H1 (cell line): ENCODE measurements at regions not wholly inside any gene's neighbourhood (a gene's known extent, or its start where the extent isn't known, plus 50 kb on each side); places are given as distances from the start of the nearest gene placed in this dataset.

ENCODE experiments used
- CHD1 ChIP-seq: IDR thresholded peaks from 2 replicates; pipeline ENCODE4 v1.6.1; 2012; ENCODE audit warnings: low read depth, low read length, improper control_type of control experiment
- GABPA ChIP-seq: IDR thresholded peaks from 2 replicates; pipeline ENCODE4 v1.6.1; 2011; ENCODE audit warnings: mild to moderate bottlenecking, low read length, moderate library complexity, borderline replicate concordance; ENCODE audit not compliant: insufficient read depth
- NRF1 ChIP-seq: IDR thresholded peaks from 2 replicates; pipeline ENCODE4 v1.6.1; 2011; ENCODE audit warnings: mild to moderate bottlenecking, low read depth, low read length, improper control_type of control experiment
- SP4 ChIP-seq: IDR thresholded peaks from 2 replicates; pipeline ENCODE4 v1.6.1; 2012; ENCODE audit warnings: low read length, inconsistent platforms
- TF ChIP-seq, protein P1 (sequence below): IDR thresholded peaks from 2 replicates; pipeline ENCODE4 v1.6.1; 2011; ENCODE audit warnings: low read depth, mild to moderate bottlenecking, low read length; ENCODE audit not compliant: insufficient read depth

DNA sequence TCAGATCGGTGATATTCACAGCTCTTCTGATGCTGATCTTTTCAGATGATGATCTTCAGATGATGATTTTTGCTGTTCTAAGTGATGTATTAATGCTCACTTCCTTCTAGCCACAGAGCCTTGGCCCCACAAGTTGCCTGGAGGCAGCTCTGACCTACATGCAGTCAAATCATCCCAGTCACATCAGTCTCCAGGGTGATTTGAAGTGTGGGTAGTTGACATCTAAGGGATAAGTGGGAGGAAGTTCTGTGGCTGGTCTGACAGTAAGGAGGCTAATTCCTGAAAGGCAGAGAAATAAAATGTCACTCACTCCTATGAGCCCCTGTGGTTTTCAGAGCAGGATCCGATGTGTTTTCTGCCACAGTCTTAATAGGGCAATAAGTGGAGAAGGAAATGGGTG is 79.8 kb upstream of the RPL34 start (continued):
- TF ChIP-seq GABPA (no peak), NRF1 (no peak), SP4 (no peak), CHD1 (no peak)
- TF ChIP-seq, protein P1, sequence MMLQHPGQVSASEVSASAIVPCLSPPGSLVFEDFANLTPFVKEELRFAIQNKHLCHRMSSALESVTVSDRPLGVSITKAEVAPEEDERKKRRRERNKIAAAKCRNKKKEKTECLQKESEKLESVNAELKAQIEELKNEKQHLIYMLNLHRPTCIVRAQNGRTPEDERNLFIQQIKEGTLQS: no peak
